KOPT-K1 (cell line): ENCODE measurements at regions not wholly inside any gene's neighbourhood (a gene's known extent, or its start where the extent isn't known, plus 50 kb on each side); places are given as distances from the start of the nearest gene placed in this dataset.

Experiments
- H3K27ac ChIP-seq: fragments of 200-600 bp; sonication (generic); 2 replicates; pipeline ENCODE4 v1.5.1; 2016; ENCODE audit warnings: antibody characterized with exemption, mild to moderate bottlenecking, low read depth, low read length; ENCODE audit not compliant: poor library complexity, severe bottlenecking
- H3K36me3 ChIP-seq: fragments of 200-600 bp; sonication (generic); 2 replicates; pipeline ENCODE4 v1.5.1; 2017; ENCODE audit warnings: antibody characterized with exemption, mild to moderate bottlenecking, low read length, moderate library complexity; ENCODE audit not compliant: insufficient read depth
- H3K9me3 ChIP-seq: fragments of 200-600 bp; sonication (generic); 2 replicates; pipeline ENCODE4 v1.5.1; 2017; ENCODE audit warnings: antibody characterized with exemption, low read length, mild to moderate bottlenecking; ENCODE audit not compliant: insufficient read depth, poor library complexity, severe bottlenecking

DNA sequence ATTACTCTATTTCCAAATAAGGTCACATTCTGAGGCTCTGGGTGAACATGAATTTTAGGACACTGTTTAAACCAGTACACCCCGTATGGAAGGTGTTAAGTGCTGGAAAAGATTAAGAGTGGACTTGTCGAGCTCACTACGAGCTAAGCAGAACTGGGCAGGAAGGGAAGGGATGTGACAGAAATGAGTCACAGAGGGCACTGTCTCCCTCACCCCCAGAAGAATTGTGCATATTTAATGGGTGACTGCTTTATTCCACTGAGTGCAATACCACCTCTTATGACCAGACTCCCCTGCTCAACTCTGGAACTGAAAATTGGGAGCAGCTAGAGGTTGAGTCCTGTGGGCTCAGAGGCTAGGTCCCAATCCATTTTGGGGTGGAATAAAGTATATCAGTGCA, 187.4 kb upstream of the RPS6KA3 start:
- Histone ChIP-seq H3K9me3 (no peaks in the 10 kb centered on the region), H3K36me3 (no peaks in the 10 kb centered on the region), H3K27ac (no peak overlapping the region)

DNA sequence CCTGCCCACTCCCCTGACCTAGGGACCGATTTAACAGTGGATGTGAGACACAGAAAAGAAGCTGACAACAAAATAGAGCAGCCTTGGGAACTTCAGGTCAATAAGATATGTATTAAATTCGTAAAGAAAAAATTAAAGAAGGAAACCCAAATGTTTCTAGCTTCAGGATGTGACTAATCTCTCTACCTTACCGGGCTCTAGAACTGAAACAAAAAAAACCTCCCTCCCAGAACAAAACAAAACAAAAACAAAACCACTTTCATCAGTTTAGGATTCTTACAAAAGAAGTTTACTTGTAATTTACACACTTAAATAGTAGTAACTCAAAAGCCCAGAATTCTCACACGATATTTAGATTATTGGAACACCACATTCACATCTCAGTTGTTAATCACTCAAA, 185.8 kb upstream of the RPS6KA3 start:
- H3K27ac ChIP-seq: no peak overlapping the region
- no peaks in the 10 kb centered on the region for H3K9me3 ChIP-seq
- no peaks in the 10 kb centered on the region for H3K36me3 ChIP-seq

- Histone ChIP-seq H3K27ac (no peak overlapping the region), H3K9me3 (no peaks in the 10 kb centered on the region), H3K36me3 (no peaks in the 10 kb centered on the region)
Observed at GRCh38 chrX:20451929-20452328, 185.2 kb upstream of the RPS6KA3 start.

DNA sequence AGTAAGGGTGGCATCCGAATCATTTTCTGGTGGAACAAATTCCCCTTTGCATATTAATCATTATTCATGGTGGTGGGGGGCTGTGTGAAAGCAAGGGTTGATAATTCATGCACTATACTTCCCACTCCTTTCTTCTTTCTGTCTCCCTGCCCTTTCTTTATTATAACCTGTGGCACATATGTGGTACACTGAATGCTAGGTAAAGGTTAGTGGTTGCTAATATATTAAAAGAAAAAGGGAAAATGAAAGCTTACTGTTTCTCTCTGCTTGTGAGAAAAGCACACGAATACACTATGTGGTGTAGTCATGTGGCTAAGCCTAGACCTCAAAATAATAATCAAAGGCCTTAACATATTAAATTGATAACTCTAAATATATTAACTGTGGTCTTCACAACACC, 178.4 kb upstream of the RPS6KA3 start:
- no peaks in the 10 kb centered on the region for H3K36me3 ChIP-seq
- no peaks in the 10 kb centered on the region for H3K9me3 ChIP-seq
- H3K27ac ChIP-seq: no peak overlapping the region

GRCh38 chrX:20442597-20442996, 175.9 kb upstream of the RPS6KA3 start:
- Histone ChIP-seq H3K27ac (peak overlapping the region; percentile 41), H3K9me3 (no peaks in the 10 kb centered on the region), H3K36me3 (no peaks in the 10 kb centered on the region)

- Histone ChIP-seq H3K36me3 (no peaks in the 10 kb centered on the region), H3K9me3 (no peaks in the 10 kb centered on the region), H3K27ac (no peak overlapping the region)
Observed at GRCh38 chrX:20441123-20441522, 174.4 kb upstream of the RPS6KA3 start.

DNA sequence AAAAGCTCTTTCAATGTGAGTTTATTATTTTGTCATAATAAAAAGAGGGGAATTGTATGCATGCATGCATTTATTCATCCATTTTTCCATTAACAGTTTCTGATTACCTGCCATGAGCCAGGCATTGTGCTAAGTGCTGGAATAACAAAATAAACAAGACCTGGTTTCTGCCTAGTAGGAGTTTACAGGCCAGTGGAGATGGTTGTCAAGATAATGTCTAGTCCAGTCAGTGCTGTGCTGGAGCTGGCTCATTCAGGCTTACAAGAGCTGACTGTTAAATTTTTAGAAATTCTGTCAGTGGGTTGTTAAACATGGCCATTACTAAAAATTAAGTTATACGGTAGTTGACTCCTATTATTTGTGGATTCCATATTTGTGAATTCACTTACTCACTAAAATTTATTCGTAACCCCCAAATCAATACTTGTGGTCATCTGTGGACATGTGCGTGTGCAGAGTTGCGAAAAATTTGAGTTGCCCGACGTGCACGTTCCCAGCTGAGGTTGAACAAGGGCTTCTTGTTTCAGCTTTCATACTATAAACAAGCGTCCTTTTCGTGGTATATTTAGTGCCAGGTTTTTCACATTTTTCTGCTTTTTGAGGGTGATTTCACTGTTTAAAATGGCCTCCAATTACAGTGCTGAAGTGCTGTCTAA, 172.3 kb upstream of the RPS6KA3 start:
- no peaks in the 10 kb centered on the region for H3K9me3 ChIP-seq
- peak overlapping the region; percentile 86 for H3K27ac ChIP-seq
- H3K36me3 ChIP-seq: no peaks in the 10 kb centered on the region

DNA sequence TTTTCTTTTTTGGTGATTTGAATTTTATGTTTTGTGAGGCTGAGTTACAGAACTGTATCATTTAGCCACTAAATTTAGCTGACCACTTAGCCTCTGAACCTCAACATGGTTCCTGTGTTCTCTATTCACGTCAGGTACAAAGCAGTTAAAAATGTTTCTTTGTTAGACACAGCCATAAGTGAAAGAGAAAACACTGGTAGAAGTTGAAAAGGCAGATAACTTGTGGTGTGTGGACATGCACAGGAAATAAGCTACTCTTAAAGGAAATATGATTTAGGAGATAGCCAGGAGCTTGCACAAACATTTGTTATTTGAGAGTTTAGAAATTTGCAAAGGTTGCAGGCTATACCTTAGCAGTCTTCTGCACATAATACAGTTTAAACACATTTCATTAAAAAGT, 171.0 kb upstream of the RPS6KA3 start:
- Histone ChIP-seq H3K36me3 (no peaks in the 10 kb centered on the region), H3K9me3 (no peaks in the 10 kb centered on the region), H3K27ac (peak overlapping the region; percentile 86)

GRCh38 chrX:20435913-20436312, 169.2 kb upstream of the RPS6KA3 start:
- Histone ChIP-seq H3K27ac (no peak overlapping the region), H3K36me3 (no peaks in the 10 kb centered on the region), H3K9me3 (no peaks in the 10 kb centered on the region)

- no peaks in the 10 kb centered on the region for H3K9me3 ChIP-seq
- no peak overlapping the region for H3K27ac ChIP-seq
- H3K36me3 ChIP-seq: no peaks in the 10 kb centered on the region
Observed at GRCh38 chrX:20434986-20435385, 168.3 kb upstream of the RPS6KA3 start.

GRCh38 chrX:20433388-20433775, 166.7 kb upstream of the RPS6KA3 start:
- Histone ChIP-seq H3K27ac (peak overlapping the region; percentile 38), H3K36me3 (no peaks in the 10 kb centered on the region), H3K9me3 (no peaks in the 10 kb centered on the region)

DNA sequence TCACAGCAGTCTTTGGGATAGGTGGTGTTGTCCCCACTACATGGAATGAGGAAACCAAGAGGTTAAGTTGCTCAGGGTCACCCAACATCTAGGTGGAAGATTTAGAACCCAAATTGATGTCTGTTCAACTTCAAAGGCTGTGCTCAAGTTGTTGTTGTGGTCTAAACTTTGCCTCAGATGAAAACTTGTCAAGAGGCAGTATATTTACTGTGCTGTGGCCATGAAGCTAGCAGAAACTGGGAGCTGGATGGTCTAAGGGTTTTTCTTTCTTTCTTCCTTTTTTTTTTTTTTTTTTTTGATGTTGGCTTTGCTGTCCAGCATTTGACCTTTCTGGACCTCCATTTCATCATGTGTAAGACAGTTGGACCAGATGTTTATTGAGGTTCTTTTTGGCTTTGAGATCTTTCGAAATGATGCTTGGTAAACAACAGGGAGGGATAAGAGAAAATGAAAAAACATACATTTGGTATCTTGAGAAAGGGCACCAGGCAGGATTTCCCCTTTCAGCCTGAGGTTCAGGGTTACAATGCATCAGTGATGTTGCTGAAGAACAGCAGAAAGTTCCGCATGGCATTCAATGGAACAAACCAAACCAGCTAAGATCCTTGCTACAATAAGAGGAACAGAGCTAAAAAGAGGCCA, 166.2 kb upstream of the RPS6KA3 start:
- no peaks in the 10 kb centered on the region for H3K36me3 ChIP-seq
- peak overlapping the region; percentile 38 for H3K27ac ChIP-seq
- no peaks in the 10 kb centered on the region for H3K9me3 ChIP-seq

GRCh38 chrX:20432048-20432447, 165.3 kb upstream of the RPS6KA3 start:
- no peak overlapping the region for H3K27ac ChIP-seq
- H3K36me3 ChIP-seq: no peaks in the 10 kb centered on the region
- H3K9me3 ChIP-seq: no peaks in the 10 kb centered on the region

- Histone ChIP-seq H3K36me3 (no peaks in the 10 kb centered on the region), H3K9me3 (no peaks in the 10 kb centered on the region), H3K27ac (no peak overlapping the region)
Observed at GRCh38 chrX:20431486-20431885, 164.8 kb upstream of the RPS6KA3 start.

- no peak overlapping the region for H3K27ac ChIP-seq
- H3K36me3 ChIP-seq: no peaks in the 10 kb centered on the region
- H3K9me3 ChIP-seq: no peaks in the 10 kb centered on the region
Observed at GRCh38 chrX:20427173-20427770, 160.6 kb upstream of the RPS6KA3 start.

- Histone ChIP-seq H3K27ac (no peak overlapping the region), H3K36me3 (no peaks in the 10 kb centered on the region), H3K9me3 (no peaks in the 10 kb centered on the region)
Observed at GRCh38 chrX:20421697-20422096, 155.0 kb upstream of the RPS6KA3 start.
